Stimulated activated CD4-positive, alpha-beta T cell treated with anti-CD3 and anti-CD28 coated beads, Interleukin-15, amount 100 ng/mL, for 24 hours (primary cell): ENCODE measurements at regions not wholly inside any gene's neighbourhood (a gene's known extent, or its start where the extent isn't known, plus 50 kb on each side); places are given as distances from the start of the nearest gene placed in this dataset.

Source experiments
- DNase-seq: peaks from one replicate; pipeline ENCODE4 v3.0.0-alpha.2; 2020

GRCh38 chr6:91743756-91744155, 1156.9 kb upstream of the MAP3K7 start:
- DNase-seq = no peak

DNA sequence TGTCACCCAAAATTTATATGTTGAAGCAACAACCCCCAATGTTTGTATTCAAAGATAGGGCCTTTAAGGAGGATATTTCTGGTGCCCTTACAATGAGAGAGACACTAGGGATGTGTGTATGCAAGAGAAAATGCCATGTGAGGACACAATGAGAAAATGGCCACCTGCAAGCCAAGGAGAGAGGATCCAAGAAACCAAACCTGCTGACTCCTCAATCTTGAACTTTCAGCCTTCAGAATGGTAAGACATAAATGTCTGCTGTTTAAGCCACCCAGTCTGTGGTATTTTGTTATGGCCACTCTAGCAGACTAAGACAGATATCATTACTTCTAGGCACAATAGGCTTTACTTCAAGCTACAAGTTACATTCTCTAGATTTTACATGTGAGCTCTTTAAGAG, 1145.1 kb upstream of the MAP3K7 start:
- no peak for DNase-seq

GRCh38 chr6:91730710-91731109, 1143.8 kb upstream of the MAP3K7 start:
- no peak for DNase-seq

GRCh38 chr6:91720324-91720723, 1133.5 kb upstream of the MAP3K7 start:
- no peak for DNase-seq

DNA sequence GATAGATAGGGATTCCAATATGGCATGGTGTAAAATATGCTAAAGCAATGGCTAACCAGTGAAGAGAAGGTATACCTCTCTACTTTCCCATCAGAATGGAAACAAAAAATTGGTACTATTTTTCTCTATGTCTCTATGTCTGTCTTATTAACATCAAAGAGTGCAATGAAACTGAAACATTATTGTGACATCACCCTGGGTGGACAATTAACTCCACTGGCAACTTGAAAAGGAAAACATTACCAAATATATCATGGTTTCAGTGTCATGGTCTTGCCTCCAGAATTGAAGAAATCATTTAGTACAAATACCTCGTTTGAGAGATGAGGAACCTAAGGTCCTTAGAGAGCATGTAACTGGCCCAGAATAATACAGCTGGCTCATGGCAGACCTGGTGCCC, 1132.5 kb upstream of the MAP3K7 start:
- DNase-seq = no peak

DNA sequence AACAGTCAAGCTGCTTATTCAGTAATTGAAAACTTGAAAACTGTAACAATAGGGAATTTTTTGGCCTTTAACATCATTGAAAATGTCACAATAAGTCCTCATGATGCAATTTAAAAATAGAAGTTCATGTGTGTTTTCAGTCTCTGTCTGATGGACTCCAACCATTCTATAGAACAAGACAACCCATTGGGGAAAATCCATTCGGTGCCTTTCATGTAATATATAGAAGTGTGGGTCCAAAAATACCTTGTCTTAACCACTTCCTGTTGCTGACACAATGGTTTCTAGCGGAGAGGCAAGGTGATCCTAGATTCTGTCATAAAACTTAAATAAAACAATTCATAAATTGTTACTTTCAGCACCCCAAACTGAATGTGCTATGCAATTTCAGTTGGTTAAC, 1131.3 kb upstream of the MAP3K7 start:
- DNase-seq = no peak

GRCh38 chr6:91717094-91717493, 1130.2 kb upstream of the MAP3K7 start:
- no peak for DNase-seq

DNA sequence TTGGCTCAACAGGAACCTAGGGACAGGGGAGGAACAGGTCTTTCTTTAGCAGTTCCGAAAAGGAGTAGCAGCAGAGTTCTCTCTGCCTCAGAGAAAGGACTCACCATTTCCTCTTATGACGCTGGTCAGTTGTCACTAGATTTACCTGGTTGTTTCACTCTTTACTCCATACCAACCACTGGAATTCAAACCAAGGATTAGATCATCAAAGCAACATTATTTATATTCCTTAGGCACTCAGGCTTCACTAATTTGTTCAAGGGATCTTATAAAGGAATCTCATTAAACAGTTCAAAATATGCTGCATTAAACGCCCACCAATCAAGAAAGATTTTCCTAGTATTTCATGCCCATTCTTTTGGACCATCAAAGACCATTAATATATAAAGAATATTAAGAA, 1129.5 kb upstream of the MAP3K7 start:
- no peak for DNase-seq

DNA sequence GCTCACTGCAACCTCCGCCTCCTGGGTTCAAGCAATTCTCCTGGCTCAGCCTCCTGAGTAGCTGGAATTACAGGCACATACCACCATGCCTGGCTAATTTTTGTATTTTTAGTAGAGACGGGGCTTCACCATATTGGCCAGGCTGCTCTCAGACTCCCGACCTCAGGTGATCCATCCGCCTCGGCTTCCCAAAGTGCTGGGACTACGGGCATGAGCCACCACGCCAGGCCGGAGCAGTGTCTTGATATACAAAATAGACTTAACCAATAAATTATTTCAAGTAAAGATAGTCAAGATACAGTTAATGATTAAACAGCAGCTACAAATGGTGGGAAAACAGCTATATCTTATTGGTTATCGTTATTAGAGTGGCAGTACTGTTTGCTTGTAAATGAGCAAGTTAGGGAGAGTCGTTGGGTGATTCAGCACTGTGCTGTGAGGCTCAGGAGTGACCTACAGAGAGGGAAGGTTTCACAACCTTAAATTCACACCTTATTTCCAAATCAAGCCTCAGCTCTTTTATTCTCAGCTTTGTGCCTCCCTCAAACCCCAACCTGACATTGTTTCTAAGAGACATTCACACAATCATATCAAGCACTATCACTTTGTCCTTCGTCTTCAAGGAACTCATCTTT, 1128.4 kb upstream of the MAP3K7 start:
- no peak for DNase-seq

DNA sequence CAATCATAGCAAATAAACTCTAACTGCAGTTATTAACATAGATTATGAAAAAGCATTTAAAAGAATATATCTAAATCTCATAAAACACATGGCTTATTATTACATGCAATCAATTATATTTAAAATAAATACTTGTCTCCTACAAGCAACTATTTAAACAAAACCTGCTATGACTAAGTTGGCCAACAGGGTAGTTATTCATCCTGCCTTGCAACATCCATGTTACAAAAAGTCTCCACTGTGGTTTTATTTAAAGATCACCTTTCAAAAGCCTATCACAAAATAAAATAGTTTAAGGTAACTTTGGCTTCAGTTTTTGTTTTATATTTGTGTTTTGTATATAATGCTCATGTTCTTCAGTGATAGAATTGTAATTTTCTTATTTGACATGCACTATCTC, 1127.0 kb upstream of the MAP3K7 start:
- no peak for DNase-seq

DNA sequence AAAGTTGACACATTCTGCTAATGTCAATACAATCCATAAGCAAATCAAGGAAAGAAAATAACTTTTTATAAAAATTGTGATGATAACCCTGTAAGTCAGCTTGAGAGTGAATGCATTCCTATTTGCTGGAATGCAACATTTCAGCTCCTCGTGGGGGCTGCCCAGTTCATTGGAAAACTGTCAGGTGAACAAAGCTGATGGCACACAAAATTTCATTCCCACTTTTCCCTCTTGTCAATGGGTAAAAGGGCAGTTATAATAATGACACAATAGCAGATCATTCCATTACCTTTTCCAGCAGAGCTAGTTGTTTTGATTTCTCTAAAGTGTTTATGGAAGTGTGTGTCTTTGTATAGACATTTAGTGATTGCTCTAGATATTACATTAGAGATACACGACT, 1124.6 kb upstream of the MAP3K7 start:
- DNase-seq = no peak

GRCh38 chr6:91710342-91710741, 1123.5 kb upstream of the MAP3K7 start:
- DNase-seq = no peak

- DNase-seq = no peak
These were observed 1121.7 kb upstream of the MAP3K7 start for GRCh38 chr6:91708534-91708933.

- no peak for DNase-seq
These were observed 1118.8 kb upstream of the MAP3K7 start for GRCh38 chr6:91705646-91706045.

- no peak for DNase-seq
These were observed 1117.7 kb upstream of the MAP3K7 start for GRCh38 chr6:91704531-91704930.

GRCh38 chr6:91697010-91697695, 1110.3 kb upstream of the MAP3K7 start:
- no peak for DNase-seq

DNA sequence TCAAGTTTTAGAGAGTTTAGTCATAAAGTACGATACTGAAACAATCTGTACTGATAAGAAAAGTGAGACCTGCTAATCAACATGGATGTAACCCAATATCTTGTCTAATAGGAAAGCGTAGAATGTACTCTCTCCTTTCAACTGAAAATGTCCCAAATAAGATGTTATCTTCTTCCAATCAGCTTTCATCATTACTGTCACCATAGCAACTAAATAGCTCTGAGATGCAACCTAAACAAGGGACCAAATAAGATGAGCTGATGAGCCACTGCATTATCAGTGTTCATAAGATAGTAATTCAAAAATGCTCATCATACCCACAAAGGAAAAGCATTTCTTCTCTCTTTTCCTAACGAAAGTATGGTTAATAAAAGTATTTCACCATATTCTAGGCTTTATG, 1108.3 kb upstream of the MAP3K7 start:
- no peak for DNase-seq

DNA sequence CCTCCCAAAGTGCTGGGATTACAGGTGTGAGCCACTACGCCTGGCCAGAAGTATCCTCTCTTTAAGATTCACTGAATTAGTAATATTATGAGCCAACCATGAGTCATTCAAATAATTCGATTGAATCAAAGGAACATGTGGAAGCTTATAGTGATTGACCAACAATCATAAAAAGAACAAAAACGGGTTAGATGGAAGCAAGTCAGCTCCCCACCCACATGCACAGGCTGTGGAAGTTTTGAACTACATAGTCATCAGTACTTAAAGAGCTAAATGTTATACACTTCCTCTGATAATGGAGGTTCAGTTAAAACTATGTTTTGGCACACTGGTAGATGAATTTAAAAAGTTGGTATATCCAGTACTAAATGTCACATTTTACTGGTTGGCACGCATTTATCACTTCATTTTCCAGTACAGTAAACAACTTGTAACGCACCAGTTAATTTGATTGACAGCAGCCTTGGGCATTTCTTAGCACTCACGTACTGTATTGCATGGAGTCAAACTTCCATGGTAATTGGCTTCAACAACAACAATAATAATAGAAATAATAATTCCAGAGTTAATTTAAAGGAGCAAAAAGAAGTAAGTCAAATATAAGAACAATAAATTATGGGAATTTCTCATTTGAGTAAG, 1107.3 kb upstream of the MAP3K7 start:
- no peak for DNase-seq

DNA sequence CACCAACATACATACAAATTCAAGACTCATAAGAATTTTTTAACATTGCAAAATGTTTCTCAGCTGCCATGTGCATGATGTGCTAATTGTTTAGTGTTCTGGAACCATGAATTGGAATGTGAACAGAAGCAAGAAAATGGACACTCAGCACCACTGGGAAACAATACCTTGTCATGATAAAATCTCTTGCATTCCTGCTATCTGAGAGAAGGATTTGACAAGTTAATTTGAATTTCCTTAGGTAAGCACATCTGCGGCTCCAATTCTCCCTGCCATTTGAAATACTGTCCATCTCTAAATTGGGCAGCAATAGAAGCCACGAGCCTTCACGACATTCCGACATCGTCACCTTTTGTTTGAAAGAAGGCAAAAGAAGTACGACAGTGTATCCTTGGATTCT, 1104.6 kb upstream of the MAP3K7 start:
- DNase-seq = no peak

- no peak for DNase-seq
These were observed 1096.4 kb upstream of the MAP3K7 start for GRCh38 chr6:91683240-91683639.

- no peak for DNase-seq
These were observed 1094.4 kb upstream of the MAP3K7 start for GRCh38 chr6:91681296-91681695.

- no peak for DNase-seq
These were observed 1092.0 kb upstream of the MAP3K7 start for GRCh38 chr6:91678679-91679446.

DNA sequence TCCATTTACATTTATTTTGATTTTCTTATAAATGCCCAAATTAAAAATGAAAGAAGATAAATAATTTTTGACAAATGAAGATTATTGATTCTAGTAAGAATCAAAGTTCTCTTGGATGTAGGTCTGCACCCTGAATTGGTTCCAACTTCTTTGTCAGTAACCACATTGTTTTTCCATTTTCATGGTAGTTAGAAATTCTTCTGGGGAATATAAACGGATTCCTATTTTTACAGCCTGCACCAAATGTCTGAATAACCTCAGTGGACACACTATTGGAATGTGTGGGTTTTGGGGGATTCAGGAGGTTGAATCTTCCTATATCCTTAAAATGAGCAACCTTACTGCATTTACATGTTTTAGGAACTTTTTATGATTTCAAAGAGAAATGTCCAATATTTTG, 1085.3 kb upstream of the MAP3K7 start:
- no peak for DNase-seq

DNA sequence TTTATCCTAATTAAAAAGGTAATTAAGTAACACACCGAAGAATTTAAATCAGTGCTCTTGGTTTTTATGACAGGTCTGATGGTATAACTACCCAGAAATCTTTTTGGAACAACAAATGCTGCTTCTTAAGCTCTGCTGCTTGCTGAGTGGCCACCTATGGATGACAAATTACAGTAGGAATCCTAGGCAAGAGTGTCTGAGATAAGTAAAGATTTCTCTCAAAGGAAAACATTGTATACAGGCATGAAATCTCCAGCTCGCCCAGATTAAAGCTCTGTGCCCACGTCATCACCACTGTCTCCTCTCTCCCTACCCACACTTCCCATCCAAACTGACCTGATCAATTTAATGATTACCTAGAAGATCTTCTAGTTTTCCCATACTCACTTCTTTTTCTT, 1083.0 kb upstream of the MAP3K7 start:
- no peak for DNase-seq
